GM04504 (cell line): ENCODE measurements at regions not wholly inside any gene's neighbourhood (a gene's known extent, or its start where the extent isn't known, plus 50 kb on each side); places are given as distances from the start of the nearest gene placed in this dataset.

Experiments
- DNase-seq: peaks from one replicate; pipeline ENCODE4 v3.0.0-alpha.2; 2012; ENCODE audit warnings: low read depth

- no peak for DNase-seq
Observed at GRCh38 chr4:58553679-58554078, 1443.5 kb upstream of the IGFBP7 start.

DNA sequence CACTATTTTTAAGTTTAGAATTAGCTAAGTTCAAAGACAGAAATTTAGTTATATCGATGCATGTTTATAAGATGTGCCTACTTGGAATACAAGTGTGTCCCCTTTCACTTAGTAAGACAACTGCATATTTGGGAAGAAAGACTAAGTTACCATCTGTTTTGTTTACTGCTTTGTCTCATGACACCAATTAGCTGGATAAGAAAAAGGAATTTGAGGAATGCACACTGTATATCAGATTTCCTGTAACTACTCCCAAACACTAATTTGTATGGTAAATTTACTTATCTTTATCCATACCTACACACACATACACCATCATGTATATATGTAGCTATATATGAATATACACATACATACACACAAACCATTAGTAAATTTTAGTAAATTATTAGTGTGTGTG, 1442.8 kb upstream of the IGFBP7 start:
- no peak for DNase-seq

DNA sequence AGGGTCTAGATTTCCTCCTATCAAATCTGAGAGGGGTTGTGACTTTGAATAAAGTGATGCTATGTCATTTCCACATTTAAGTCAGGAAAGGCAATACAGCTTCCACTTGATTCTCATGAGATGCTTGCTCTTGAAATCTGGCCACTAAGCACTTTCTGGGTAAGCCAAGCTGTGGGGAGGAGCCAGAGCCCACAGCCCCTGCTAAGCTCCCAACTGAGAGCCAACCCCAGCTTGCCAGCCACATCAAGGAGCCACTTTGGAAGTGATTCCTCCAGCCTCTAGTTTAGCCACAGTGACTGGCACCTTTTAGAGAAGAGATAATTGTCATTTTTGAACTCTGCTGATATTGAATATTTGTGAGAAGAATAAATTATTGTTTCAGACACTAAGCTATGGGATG, 1441.5 kb upstream of the IGFBP7 start:
- DNase-seq, result no peak

DNA sequence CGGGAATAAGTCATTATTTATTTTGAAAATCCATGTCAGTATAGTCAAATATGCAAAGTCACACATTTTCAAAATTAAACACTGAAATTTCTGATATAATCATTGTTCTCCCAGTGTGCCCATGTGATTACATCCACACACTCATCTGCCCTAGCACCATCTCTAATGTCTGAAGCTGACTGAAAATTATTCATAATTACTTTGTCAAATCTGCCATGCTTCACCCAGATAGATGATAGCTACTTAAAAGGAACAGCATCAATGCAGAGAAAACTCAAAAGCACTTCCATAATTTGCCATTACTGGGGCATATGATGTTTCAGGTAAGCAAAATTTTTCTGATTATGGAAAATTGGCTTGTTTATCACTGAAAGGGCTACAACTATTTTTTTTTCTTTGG, 1433.3 kb upstream of the IGFBP7 start:
- DNase-seq, result no peak

DNA sequence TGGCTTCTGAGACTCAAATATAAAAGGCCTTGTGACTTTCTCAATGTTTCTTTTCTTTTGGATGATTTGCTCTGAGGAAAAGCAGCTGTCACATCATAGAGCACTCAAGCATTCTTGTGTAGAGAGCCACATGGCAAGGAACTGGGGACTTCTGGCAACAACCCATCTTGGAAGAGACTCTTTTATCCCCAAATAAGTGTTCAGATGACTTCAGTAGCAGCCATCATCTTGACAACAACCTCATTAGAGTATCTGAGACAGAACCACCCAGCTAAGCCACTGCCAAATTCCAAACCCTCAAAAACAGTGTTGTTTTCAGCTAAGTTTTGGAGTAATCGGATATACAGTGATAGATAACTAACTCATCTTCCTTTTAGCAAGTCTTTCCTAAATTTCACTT, 1431.7 kb upstream of the IGFBP7 start:
- DNase-seq, result no peak

- no peak for DNase-seq
Observed at GRCh38 chr4:58522765-58523382, 1412.7 kb upstream of the IGFBP7 start.

- DNase-seq, result no peak
Observed at GRCh38 chr4:58515226-58515625, 1405.0 kb upstream of the IGFBP7 start.

GRCh38 chr4:58514299-58514698, 1404.1 kb upstream of the IGFBP7 start:
- DNase-seq, result no peak

DNA sequence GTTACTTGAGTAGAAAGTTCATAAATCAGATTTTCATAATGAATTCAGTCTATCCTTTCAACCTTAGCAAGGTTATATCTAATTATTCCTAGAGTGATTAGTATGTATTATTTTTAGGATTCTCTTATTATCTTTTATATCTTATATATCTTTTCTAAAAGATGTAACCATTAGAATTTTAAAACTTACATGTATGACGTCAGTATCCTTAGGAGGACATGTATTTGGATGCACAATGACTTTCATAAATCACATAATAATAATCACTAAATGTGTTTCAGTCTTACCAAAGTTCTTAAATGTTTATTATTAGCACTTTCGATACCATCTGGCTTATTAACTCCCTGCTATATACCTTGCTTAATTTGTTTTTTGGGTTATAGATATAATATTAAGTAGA, 1400.5 kb upstream of the IGFBP7 start:
- no peak for DNase-seq

DNA sequence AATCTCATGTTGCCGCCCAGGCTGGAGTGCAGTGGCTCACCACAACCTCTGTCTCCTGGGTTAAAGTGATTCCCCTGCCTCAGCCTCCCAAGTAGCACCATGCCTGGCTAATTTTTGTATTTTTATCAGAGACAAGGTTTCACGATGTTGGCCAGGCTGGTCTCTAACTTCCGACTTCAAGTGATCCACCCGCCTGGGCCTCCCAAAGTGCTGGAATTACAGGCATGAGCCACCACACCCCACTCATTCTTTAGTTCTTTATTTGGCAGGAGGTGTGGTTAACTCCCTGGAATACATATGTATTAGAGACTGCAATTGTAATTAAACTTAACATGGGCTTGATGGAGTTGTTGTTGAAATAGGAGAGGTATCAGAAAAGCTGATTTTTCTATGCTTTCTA, 1396.9 kb upstream of the IGFBP7 start:
- no peak for DNase-seq

- no peak for DNase-seq
Observed at GRCh38 chr4:58502839-58503238, 1392.7 kb upstream of the IGFBP7 start.

DNA sequence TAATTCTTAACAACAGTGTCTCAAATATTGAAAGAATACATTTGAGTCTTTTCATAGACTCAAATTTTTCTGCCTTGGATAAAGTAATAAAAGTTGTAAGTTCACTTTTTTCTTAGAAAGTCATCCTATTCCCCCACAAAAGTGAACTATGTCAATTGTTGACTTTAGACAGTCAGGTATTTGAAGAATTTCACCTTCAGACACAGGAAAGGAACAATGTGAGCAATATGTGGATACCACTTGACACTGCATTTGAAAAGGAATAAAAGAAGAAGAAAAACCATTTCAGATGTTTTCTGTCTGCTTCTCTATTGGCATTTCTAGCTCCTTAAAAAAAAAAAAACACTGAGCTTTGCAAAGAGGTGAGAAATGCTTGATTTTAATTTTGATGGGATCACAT, 1389.0 kb upstream of the IGFBP7 start:
- no peak for DNase-seq

GRCh38 chr4:58491620-58492019, 1381.4 kb upstream of the IGFBP7 start:
- no peak for DNase-seq

GRCh38 chr4:58477950-58478349, 1367.8 kb upstream of the IGFBP7 start:
- no peak for DNase-seq

DNA sequence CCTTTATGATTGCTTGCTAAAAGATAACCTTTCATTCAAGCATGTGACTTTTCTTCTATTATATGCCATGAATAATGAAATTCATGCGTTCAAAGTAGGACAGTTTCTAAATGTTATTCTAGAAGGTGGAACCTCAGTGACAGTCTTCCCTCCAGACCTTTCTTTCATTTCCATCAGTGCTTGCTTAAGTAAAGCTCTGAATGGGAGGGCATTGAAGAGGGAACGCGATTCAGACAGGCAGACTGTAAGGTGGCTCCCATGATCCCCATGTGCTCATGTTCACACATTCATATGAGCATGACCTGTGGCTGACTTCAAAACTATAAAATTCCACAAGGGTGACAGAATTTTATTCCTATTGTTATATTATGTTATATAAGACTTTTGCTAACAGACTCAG, 1367.3 kb upstream of the IGFBP7 start:
- DNase-seq, result no peak

GRCh38 chr4:58475097-58475496, 1364.9 kb upstream of the IGFBP7 start:
- DNase-seq, result no peak

DNA sequence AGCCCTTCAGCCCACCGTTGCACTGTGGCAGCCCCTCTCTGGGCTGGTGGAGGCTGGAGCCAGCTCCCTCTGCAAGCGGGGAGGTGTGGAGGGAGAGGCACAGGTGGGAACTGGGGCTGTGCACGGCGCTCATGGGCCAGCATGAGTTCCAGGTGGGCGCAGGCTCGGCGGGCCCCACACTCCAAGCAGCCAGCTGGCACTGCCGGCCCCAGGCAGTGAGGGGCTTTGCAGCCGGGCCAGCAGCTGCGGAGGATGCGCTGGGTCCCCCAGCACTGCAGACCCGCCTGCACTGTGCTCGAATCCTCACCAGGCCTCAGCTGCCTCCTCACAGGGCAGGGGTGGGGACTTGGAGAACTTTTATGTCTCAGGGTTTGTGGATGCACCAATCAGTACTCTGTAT, 1354.8 kb upstream of the IGFBP7 start:
- DNase-seq, result no peak

DNA sequence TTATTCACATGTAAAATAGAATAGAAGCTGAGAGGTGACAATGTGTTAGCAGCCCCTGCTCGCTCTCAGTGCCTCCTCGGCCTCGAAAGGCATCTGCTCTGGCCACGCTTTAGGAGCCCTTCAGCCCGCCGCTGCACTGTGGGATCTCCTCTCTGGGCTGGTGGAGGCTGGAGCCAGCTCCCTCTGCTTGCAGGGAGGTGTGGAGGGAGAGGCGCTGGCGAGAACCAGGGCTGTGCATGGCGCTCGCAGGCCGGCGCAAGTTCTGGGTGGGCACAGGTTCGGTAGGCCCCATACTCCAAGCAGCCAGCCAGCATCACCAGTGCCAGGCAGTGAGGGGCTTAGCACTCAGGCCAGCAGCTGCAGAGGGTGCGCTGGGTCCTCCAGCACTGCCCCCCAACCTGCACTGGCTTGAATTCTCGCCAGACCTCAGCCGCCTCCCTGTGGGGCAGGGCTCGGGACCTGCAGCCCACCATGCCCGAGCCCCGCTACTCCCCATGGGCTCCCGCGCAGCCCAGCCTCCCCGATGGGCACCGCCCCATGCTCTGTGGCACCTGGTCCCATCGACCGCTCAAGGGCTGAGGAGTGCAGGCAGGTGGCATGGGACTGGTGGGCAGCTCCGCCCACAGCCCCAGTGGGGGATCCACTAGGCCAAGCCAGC, 1346.7 kb upstream of the IGFBP7 start:
- DNase-seq, result no peak

GRCh38 chr4:58453956-58454355, 1343.8 kb upstream of the IGFBP7 start:
- no peak for DNase-seq

GRCh38 chr4:58451707-58452106, 1341.5 kb upstream of the IGFBP7 start:
- no peak for DNase-seq

DNA sequence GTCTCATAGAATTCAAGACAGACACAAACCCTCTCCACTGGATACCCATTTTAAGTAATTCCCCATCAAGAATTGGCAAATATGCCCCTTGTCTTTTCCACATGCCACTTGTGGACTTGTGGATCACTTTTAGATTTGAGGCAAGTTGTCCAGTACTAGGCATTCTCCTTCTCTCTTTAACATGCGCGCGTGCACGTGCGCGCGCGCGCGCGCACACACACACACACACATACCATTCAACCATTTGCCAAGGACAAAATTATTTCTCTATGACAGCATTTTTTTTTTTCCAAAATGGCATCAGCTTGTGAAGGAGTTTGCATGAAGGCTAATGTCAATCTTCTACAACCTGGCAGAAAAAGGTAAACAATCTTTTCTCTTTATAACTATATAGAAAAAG, 1325.7 kb upstream of the IGFBP7 start:
- DNase-seq, result no peak

DNA sequence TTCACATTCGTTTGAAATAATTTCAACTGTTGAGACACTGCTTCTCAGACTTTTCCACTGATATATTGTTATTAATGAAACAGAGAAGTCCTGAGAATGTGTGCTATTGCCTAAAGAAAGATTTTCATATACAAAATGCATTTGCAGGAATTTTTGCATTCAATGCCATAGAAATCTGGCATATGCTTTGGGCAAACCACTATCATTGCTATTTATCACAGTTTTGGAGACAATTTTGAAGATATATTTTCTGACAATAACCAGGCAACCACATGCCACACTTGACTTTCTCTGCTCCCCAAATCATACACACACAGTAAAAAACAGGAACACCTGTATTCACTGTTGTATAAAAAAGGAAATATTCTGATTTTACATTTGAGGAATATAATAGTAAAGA, 1303.7 kb upstream of the IGFBP7 start:
- no peak for DNase-seq

DNA sequence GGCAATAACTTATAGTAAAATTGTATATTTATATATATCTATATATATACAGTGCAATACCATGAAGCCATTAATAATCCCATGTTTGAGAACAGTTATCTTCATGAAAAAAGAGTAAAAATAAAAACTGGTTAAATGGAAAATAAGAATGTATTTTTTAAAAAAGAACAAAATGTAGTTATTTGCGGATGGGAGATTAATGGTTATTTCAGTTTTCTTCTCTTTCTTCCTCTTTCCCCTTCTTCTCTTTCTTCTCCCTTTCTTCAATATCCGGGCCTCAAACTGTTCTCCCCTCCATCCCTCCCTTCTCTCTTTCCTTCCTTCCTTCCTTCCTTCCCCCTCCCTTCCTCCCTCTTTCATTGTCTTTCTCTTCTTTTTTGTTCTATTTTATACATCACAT, 1301.7 kb upstream of the IGFBP7 start:
- DNase-seq, result no peak

- DNase-seq, result no peak
Observed at GRCh38 chr4:58406762-58407161, 1296.6 kb upstream of the IGFBP7 start.
